ENCODE measurements at regions not wholly inside any gene's neighbourhood (a gene's known extent, or its start where the extent isn't known, plus 50 kb on each side); places are given as distances from the start of the nearest gene placed in this dataset.

DNA sequence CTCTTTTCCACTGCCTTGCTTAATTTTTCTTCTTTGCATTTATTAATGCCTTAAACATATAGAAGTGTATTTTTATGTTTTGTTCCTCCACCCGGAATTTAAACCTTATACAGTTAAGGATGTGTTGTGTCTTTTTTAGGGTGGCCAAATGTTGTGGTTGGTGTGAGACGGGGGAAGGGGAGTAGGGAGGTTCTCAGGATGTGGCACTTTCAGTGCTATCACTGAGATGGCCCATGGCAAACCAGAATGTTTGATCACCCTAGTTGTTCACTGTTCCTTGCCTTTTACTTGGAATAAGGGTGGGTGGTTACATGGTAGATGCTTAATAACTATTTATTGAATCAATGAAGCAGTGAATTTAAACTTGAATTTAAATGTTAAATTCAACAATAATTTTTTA lies 216.0 kb upstream of the SLITRK1 start:
- Histone ChIP-seq H3K9ac (ENCODE audit: low read depth, low read length) (no peak overlapping the region), H3K4me2 (ENCODE audit: low read depth, low read length) (no peak overlapping the region), H2AK9ac (replicated peaks; ENCODE audit: low read depth, low read length, poor library complexity) (no peak overlapping the region), H2BK15ac (ENCODE audit: low read depth, low read length) (no peak overlapping the region), H3K4me1 (ENCODE audit: control insufficient read depth, insufficient read depth, low read length) (no peaks in the 10 kb centered on the region), H3K14ac (replicated peaks; ENCODE audit: low read depth, low read length) (no peak overlapping the region), H3K9me1 (ENCODE audit: insufficient read depth, low read length) (no peaks in the 10 kb centered on the region), H4K8ac (ENCODE audit: low read depth in 2 of 2, low read length in 2 of 2) (no peak overlapping the region), H3K27ac (ENCODE audit: insufficient read depth, low read length) (no peak overlapping the region), H4K20me1 (ENCODE audit: insufficient read depth, low read length) (no peaks in the 10 kb centered on the region), H3K9me3 (ENCODE audit: control insufficient read depth, insufficient read depth, low read length) (peaks cover 2% of the 10 kb centered on the region; the same call in 1 of the 2 replicates), H3K18ac (ENCODE audit: low read depth, low read length) (no peak overlapping the region), H3K4me3 (ENCODE audit: insufficient read depth, low read depth, low read length) (no peak overlapping the region), H3K23ac (ENCODE audit: low read depth, low read length) (no peak overlapping the region), H2BK120ac (ENCODE audit: low read depth, low read length) (no peak overlapping the region), H2AK5ac (ENCODE audit: low read depth, low read length) (no peak overlapping the region), H3K56ac (ENCODE audit: extremely low read depth, insufficient read depth, low read length) (no peak overlapping the region), H4K91ac (ENCODE audit: insufficient read depth, low read depth, low read length) (no peak overlapping the region), H3K27me3 (ENCODE audit: control insufficient read depth, insufficient read depth, low read length) (no peaks in the 10 kb centered on the region), H2BK20ac (ENCODE audit: low read depth, low read length) (no peak overlapping the region), H3K4ac (ENCODE audit: low read depth, low read length) (no peak overlapping the region), H4K5ac (ENCODE audit: low read depth, low read length) (no peak overlapping the region), H2BK5ac (ENCODE audit: low read depth, low read length, poor library complexity, severe bottlenecking) (no peak overlapping the region), H3K79me1 (ENCODE audit: low read depth in 1 of 2, low read length in 2 of 2) (no peaks in the 10 kb centered on the region), H3K36me3 (ENCODE audit: control insufficient read depth, insufficient read depth, low read length) (no peaks in the 10 kb centered on the region), H2AFZ (replicated peaks; ENCODE audit: low read length, poor library complexity) (no peak overlapping the region)
- dilution Hi-C loops (cut with HindIII; ENCODE audit: low sequenced_read_pairs, unreplicated experiment) (no loop called here), intact Hi-C loops (cut with micrococcal nuclease) (no loop called here), in situ Hi-C loops (cut with MboI; ENCODE audit: low sequenced_read_pairs) (no loop called here)
- TF ChIP-seq RAD21 (IDR thresholded peaks at IDR 0.05; ENCODE audit: low read length), result no peak
- ChIA-PET CTCF (no interaction called here), POLR2A (ENCODE audit: unreplicated experiment) (no interaction called here)
- no CpG with 5 or more reads among the region's 2 CpGs for WGBS, 2 experiments (ENCODE audit: extremely low coverage in 2 of 2, insufficient read length in 1 of 2)
- ATAC-seq (ENCODE audit: low read depth) (no peak), DNase-seq (no peak)
- BruUV-seq (replicated peaks), result no TSS peak

All from IMR-90 (cell line).